ENCODE measurements at regions not wholly inside any gene's neighbourhood (a gene's known extent, or its start where the extent isn't known, plus 50 kb on each side); places are given as distances from the start of the nearest gene placed in this dataset.

GRCh38 chr13:84923831-84924230 lies 875.4 kb downstream of the SLITRK6 start:
- TF ChIP-seq, protein P1, sequence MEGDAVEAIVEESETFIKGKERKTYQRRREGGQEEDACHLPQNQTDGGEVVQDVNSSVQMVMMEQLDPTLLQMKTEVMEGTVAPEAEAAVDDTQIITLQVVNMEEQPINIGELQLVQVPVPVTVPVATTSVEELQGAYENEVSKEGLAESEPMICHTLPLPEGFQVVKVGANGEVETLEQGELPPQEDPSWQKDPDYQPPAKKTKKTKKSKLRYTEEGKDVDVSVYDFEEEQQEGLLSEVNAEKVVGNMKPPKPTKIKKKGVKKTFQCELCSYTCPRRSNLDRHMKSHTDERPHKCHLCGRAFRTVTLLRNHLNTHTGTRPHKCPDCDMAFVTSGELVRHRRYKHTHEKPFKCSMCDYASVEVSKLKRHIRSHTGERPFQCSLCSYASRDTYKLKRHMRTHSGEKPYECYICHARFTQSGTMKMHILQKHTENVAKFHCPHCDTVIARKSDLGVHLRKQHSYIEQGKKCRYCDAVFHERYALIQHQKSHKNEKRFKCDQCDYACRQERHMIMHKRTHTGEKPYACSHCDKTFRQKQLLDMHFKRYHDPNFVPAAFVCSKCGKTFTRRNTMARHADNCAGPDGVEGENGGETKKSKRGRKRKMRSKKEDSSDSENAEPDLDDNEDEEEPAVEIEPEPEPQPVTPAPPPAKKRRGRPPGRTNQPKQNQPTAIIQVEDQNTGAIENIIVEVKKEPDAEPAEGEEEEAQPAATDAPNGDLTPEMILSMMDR (conservative IDR thresholded peaks at IDR 0.05; ENCODE audit: low read depth, low read length): no peak
- no peak for TF ChIP-seq EZH2 (IDR thresholded peaks at IDR 0.05; ENCODE audit: borderline replicate concordance, low read depth, low read length, poor library complexity, severe bottlenecking)
